Inferior parietal cortex (tissue), 1 donor: ENCODE measurements at regions not wholly inside any gene's neighbourhood (a gene's known extent, or its start where the extent isn't known, plus 50 kb on each side); places are given as distances from the start of the nearest gene placed in this dataset.

Source experiments
- DNase-seq: peaks from one replicate; pipeline ENCODE4 v3.0.0-alpha.2; 2016; ENCODE audit errors: extremely low spot score

- no peak for DNase-seq
Observed at GRCh38 chr1:13968361-13968760, 268.4 kb downstream of the PRDM2 start.

- no peak for DNase-seq
Observed at GRCh38 chr1:13970631-13971247, 270.8 kb downstream of the PRDM2 start.

- DNase-seq: no peak
Observed at GRCh38 chr1:13976485-13976884, 276.5 kb downstream of the PRDM2 start.

GRCh38 chr1:13981142-13981541 is 281.2 kb downstream of the PRDM2 start:
- no peak for DNase-seq

GRCh38 chr1:13983393-13983792 is 283.4 kb downstream of the PRDM2 start:
- DNase-seq: no peak

- DNase-seq: no peak
Observed at GRCh38 chr1:13990939-13991338, 291.0 kb downstream of the PRDM2 start.

GRCh38 chr1:13992489-13993285 is 292.7 kb downstream of the PRDM2 start:
- DNase-seq: no peak

GRCh38 chr1:13994386-13994785 is 294.4 kb downstream of the PRDM2 start:
- DNase-seq: no peak

- DNase-seq: no peak
Observed at GRCh38 chr1:13996334-13996733, 296.3 kb downstream of the PRDM2 start.

GRCh38 chr1:14003552-14003951 is 303.6 kb downstream of the PRDM2 start:
- DNase-seq: no peak

GRCh38 chr1:14009582-14009981 is 309.6 kb downstream of the PRDM2 start:
- no peak for DNase-seq

GRCh38 chr1:14010476-14010875 is 310.5 kb downstream of the PRDM2 start:
- no peak for DNase-seq

GRCh38 chr1:14011132-14011531 is 311.1 kb downstream of the PRDM2 start:
- no peak for DNase-seq

- DNase-seq: no peak
Observed at GRCh38 chr1:14011888-14012287, 311.9 kb downstream of the PRDM2 start.

GRCh38 chr1:14014929-14015328 is 314.9 kb downstream of the PRDM2 start:
- no peak for DNase-seq

- no peak for DNase-seq
Observed at GRCh38 chr1:14015917-14016316, 315.9 kb downstream of the PRDM2 start.

GRCh38 chr1:14017531-14017961 is 317.6 kb downstream of the PRDM2 start:
- peak; percentile 34 for DNase-seq

- no peak for DNase-seq
Observed at GRCh38 chr1:14019461-14019860, 319.5 kb downstream of the PRDM2 start.

- DNase-seq: no peak
Observed at GRCh38 chr1:14020006-14020405, 320.0 kb downstream of the PRDM2 start.

GRCh38 chr1:14027099-14027498 is 327.1 kb downstream of the PRDM2 start:
- DNase-seq: no peak

- no peak for DNase-seq
Observed at GRCh38 chr1:14031461-14031860, 331.5 kb downstream of the PRDM2 start.

- DNase-seq: no peak
Observed at GRCh38 chr1:14034506-14034905, 334.5 kb downstream of the PRDM2 start.

GRCh38 chr1:14037101-14037847 is 337.3 kb downstream of the PRDM2 start:
- DNase-seq: no peak
